GM12878 (cell line): ENCODE measurements at regions not wholly inside any gene's neighbourhood (a gene's known extent, or its start where the extent isn't known, plus 50 kb on each side); places are given as distances from the start of the nearest gene placed in this dataset.

Experiments
- ATAC-seq: fragments of 200-7000 bp; cut with Tn5 transposase; 3 replicates; pipeline ENCODE4 v1.9.1; 2020; ENCODE audit warnings: mild to moderate bottlenecking, moderate library complexity
- BruUV-seq: library from RNA; stranded (reverse); fragments of 400-500 nt; replicated peaks from 2 replicates; lab custom pipeline; 2021; lab: Mats Ljungman, UMichigan
- CTCF ChIA-PET: fragments of 300-600 bp; sonication (Branson Sonifier 250); formaldehyde crosslinking; extraction: SDS; loops from one replicate; lab custom pipeline; 2021; ENCODE audit warnings: inconsistent platforms; lab: Yijun Ruan, JAX
- POLR2A ChIA-PET: fragments of 350-600 bp; formaldehyde crosslinking; extraction: SDS; loops from one replicate; lab custom pipeline; 2021; ENCODE audit warnings: inconsistent platforms; lab: Charles Lee
- RAD21 ChIA-PET: fragments of 300-600 bp; sonication (Branson Sonifier 250); formaldehyde crosslinking; loops from one replicate; lab custom pipeline; 2023; ENCODE audit warnings: antibody characterized with exemption; ENCODE audit not compliant: unreplicated experiment; lab: Charles Lee
- SMC1A ChIA-PET: fragments of 300-600 bp; sonication (Branson Sonifier 250); formaldehyde crosslinking; loops from one replicate; lab custom pipeline; 2023; ENCODE audit not compliant: unreplicated experiment, uncharacterized antibody; lab: Charles Lee
- DNase-seq: peaks from one replicate; pipeline ENCODE4 v3.0.0-alpha.2; 2011; ENCODE audit warnings: low read depth, low spot score
- FAIRE-seq: peaks from 3 replicates; lab custom pipeline; 2011; peaks lifted over from hg19 to GRCh38; lab: Jason Lieb, UNC
- H2AFZ ChIP-seq: 2 replicates; pipeline ENCODE4 v1.6.0; 2011; ENCODE audit warnings: low read depth, low read length, control low read depth; ENCODE audit not compliant: control insufficient read depth
- H3K27ac ChIP-seq: 2 replicates; pipeline ENCODE4 v1.5.1; 2011; ENCODE audit warnings: control low read depth; ENCODE audit not compliant: control insufficient read depth, insufficient read depth
- H3K27me3 ChIP-seq, 2 experiments: replicated peaks in 1 of 2; 2 replicates each; pipeline versions ENCODE4 v1.6.0 to v1.6.1; 2011; ENCODE audit warnings: low read length in 1 of 2; ENCODE audit not compliant: control insufficient read depth in 2 of 2, insufficient read depth in 2 of 2
- H3K36me3 ChIP-seq, 2 experiments: 2 replicates each; pipeline ENCODE4 v1.5.1; 2011; ENCODE audit warnings: low read length in 1 of 2; ENCODE audit not compliant: control insufficient read depth in 2 of 2, insufficient read depth in 2 of 2
- H3K4me1 ChIP-seq: 2 replicates; pipeline ENCODE4 v1.6.1; 2011; ENCODE audit warnings: mild to moderate bottlenecking, low read length, moderate library complexity, mixed read lengths; ENCODE audit not compliant: control insufficient read depth, insufficient read depth
- H3K4me2 ChIP-seq: 2 replicates; pipeline ENCODE4 v1.6.0; 2011; ENCODE audit warnings: control low read depth; ENCODE audit not compliant: control insufficient read depth, insufficient read depth
- H3K4me3 ChIP-seq: fragments of 200-600 bp; sonication (generic); 2 replicates; pipeline ENCODE4 v1.5.1; 2016
- H3K79me2 ChIP-seq: 2 replicates; pipeline ENCODE4 v1.6.0; 2011; ENCODE audit warnings: low read length; ENCODE audit not compliant: control insufficient read depth, insufficient read depth
- H3K9ac ChIP-seq: 2 replicates; pipeline ENCODE4 v1.8.0; 2011; ENCODE audit warnings: low read length, control low read depth, mixed read lengths; ENCODE audit not compliant: control insufficient read depth, insufficient read depth
- H3K9me3 ChIP-seq: replicated peaks from 3 replicates; pipeline ENCODE4 v1.5.1; 2011; ENCODE audit warnings: mild to moderate bottlenecking, low read length; ENCODE audit not compliant: control insufficient read depth, insufficient read depth
- H4K20me1 ChIP-seq: 2 replicates; pipeline ENCODE4 v1.6.0; 2011; ENCODE audit not compliant: control insufficient read depth, insufficient read depth
- CHD1 ChIP-seq: IDR thresholded peaks from 2 replicates; pipeline ENCODE4 v1.6.1; 2012; ENCODE audit warnings: low read depth, low read length, improper control_type of control experiment
- EED ChIP-seq: sonication (generic); IDR thresholded peaks from 2 replicates; pipeline ENCODE4 v1.6.1; 2016; ENCODE audit warnings: antibody characterized with exemption, low read depth
- ESRRA ChIP-seq: IDR thresholded peaks from 2 replicates; pipeline ENCODE4 v1.6.1; 2012; ENCODE audit warnings: mild to moderate bottlenecking, low read length, improper control_type of control experiment
- JUNB ChIP-seq: IDR thresholded peaks from 2 replicates; pipeline ENCODE4 v1.6.1; 2016; ENCODE audit warnings: antibody characterized with exemption, mild to moderate bottlenecking
- MEF2B ChIP-seq: fragments of 450-650 bp; IDR thresholded peaks from 2 replicates; pipeline ENCODE4 v1.6.1; 2018; ENCODE audit warnings: mild to moderate bottlenecking, moderate library complexity; ENCODE audit not compliant: partially characterized antibody, poor library complexity, severe bottlenecking
- RELA ChIP-seq: fragments of 450-650 bp; IDR thresholded peaks from 2 replicates; pipeline ENCODE4 v1.8.0; 2014; ENCODE audit warnings: borderline replicate concordance; ENCODE audit not compliant: partially characterized antibody
- RFX5 ChIP-seq: IDR thresholded peaks from 2 replicates; pipeline ENCODE4 v1.6.1; 2011; ENCODE audit warnings: low read depth, low read length, improper control_type of control experiment
- SIX5 ChIP-seq: IDR thresholded peaks from 2 replicates; pipeline ENCODE4 v1.6.1; 2011; ENCODE audit warnings: mild to moderate bottlenecking, low read depth, low read length, moderate library complexity; ENCODE audit not compliant: severe bottlenecking
- STAT3 ChIP-seq: IDR thresholded peaks from 2 replicates; pipeline ENCODE4 v1.6.1; 2011; ENCODE audit warnings: low read depth, low read length, improper control_type of control experiment
- TARDBP ChIP-seq: IDR thresholded peaks from 2 replicates; pipeline ENCODE4 v1.6.1; 2016; ENCODE audit warnings: borderline replicate concordance
- ZNF207 ChIP-seq: fragments of 450-650 bp; IDR thresholded peaks from 2 replicates; pipeline ENCODE4 v1.6.1; 2014; ENCODE audit warnings: antibody characterized with exemption, mild to moderate bottlenecking, borderline replicate concordance
- WGBS: methylation state at CpG from one replicate; pipeline ENCODE4 v1.1.6; 2016; ENCODE audit warnings: low lambda C conversion rate; ENCODE audit not compliant: insufficient replicate concordance, insufficient coverage; ENCODE audit errors: missing lambda C conversion rate; 5-methylcytosine and 5-hydroxymethylcytosine counted together
- in situ Hi-C: fragments of 300-500 bp; cut with MboI; formaldehyde crosslinking; loops from 9 replicates; pipeline ENCODE4 v1.14.3; 2018; ENCODE audit warnings: mixed read lengths
- intact Hi-C: fragments of 100-400 bp; cut with micrococcal nuclease; formaldehyde crosslinking; loops from one replicate; pipeline ENCODE4 v1.14.2; 2022; ENCODE audit not compliant: unreplicated experiment
- TF ChIP-seq, protein P1 (sequence below): IDR thresholded peaks from 2 replicates; pipeline ENCODE4 v1.6.1; 2011; ENCODE audit warnings: mild to moderate bottlenecking, low read depth, low read length, moderate library complexity; ENCODE audit not compliant: insufficient replicate concordance
- TF ChIP-seq, protein P2 (sequence below): IDR thresholded peaks from 2 replicates; pipeline ENCODE4 v1.6.1; 2012; ENCODE audit warnings: low read depth, low read length, improper control_type of control experiment
- TF ChIP-seq, protein P3 (sequence below): IDR thresholded peaks from 2 replicates; pipeline ENCODE4 v1.6.1; 2012; ENCODE audit warnings: improper control_type of control experiment, low read depth, low read length; ENCODE audit not compliant: insufficient replicate concordance
- TF ChIP-seq, protein P4 (sequence below): fragments of 450-650 bp; IDR thresholded peaks from 2 replicates; pipeline ENCODE4 v1.6.1; 2016; ENCODE audit warnings: mild to moderate bottlenecking

DNA sequence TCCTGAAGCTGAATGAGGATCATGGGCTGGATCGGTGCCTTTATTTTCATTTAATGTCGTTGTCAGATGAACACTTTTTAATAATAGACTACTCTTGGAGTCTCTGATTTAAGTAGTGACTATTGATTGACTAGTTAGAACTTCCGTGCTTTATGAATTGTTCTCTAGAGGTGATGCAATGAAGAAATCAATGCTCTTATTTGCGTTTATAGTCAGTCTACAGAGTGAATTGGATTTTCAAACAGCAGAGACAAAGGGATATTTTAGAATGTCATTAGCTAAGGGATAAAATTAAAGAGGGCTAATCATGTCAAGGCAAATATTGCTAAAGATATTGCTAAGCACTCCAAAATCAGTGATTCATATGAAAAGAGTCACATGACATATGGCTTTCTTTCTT is 652.0 kb upstream of the NRP1 start:
- H3K79me2 ChIP-seq = no peaks in the 10 kb centered on the region
- ChIA-PET SMC1A (no interaction called here), POLR2A (no interaction called here), CTCF (no interaction called here)
- no peaks in the 10 kb centered on the region for H3K36me3 ChIP-seq
- no peaks in the 10 kb centered on the region for H3K4me1 ChIP-seq
- no peak for ATAC-seq
- H2AFZ ChIP-seq = no peak overlapping the region
- H3K9ac ChIP-seq = no peak overlapping the region
- no peak overlapping the region for H3K27ac ChIP-seq
- BruUV-seq = no TSS peak
- H3K4me3 ChIP-seq = no peak overlapping the region
- H3K9me3 ChIP-seq = no peaks in the 10 kb centered on the region
- no peak for DNase-seq
- in situ Hi-C loops = no loop called here
- no peaks in the 10 kb centered on the region for H3K27me3 ChIP-seq
- TF ChIP-seq CHD1 (no peak), ESRRA (no peak), RFX5 (no peak), EED (no peak), MEF2B (no peak), ZNF207 (no peak), RELA (no peak), STAT3 (no peak), SIX5 (no peak), TARDBP (no peak), JUNB (no peak)
- TF ChIP-seq, protein P1, sequence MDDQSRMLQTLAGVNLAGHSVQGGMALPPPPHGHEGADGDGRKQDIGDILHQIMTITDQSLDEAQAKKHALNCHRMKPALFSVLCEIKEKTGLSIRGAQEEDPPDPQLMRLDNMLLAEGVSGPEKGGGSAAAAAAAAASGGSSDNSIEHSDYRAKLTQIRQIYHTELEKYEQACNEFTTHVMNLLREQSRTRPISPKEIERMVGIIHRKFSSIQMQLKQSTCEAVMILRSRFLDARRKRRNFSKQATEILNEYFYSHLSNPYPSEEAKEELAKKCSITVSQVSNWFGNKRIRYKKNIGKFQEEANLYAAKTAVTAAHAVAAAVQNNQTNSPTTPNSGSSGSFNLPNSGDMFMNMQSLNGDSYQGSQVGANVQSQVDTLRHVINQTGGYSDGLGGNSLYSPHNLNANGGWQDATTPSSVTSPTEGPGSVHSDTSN = no peak
- TF ChIP-seq, protein P2, sequence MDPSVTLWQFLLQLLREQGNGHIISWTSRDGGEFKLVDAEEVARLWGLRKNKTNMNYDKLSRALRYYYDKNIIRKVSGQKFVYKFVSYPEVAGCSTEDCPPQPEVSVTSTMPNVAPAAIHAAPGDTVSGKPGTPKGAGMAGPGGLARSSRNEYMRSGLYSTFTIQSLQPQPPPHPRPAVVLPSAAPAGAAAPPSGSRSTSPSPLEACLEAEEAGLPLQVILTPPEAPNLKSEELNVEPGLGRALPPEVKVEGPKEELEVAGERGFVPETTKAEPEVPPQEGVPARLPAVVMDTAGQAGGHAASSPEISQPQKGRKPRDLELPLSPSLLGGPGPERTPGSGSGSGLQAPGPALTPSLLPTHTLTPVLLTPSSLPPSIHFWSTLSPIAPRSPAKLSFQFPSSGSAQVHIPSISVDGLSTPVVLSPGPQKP = no peak
- TF ChIP-seq, protein P3, sequence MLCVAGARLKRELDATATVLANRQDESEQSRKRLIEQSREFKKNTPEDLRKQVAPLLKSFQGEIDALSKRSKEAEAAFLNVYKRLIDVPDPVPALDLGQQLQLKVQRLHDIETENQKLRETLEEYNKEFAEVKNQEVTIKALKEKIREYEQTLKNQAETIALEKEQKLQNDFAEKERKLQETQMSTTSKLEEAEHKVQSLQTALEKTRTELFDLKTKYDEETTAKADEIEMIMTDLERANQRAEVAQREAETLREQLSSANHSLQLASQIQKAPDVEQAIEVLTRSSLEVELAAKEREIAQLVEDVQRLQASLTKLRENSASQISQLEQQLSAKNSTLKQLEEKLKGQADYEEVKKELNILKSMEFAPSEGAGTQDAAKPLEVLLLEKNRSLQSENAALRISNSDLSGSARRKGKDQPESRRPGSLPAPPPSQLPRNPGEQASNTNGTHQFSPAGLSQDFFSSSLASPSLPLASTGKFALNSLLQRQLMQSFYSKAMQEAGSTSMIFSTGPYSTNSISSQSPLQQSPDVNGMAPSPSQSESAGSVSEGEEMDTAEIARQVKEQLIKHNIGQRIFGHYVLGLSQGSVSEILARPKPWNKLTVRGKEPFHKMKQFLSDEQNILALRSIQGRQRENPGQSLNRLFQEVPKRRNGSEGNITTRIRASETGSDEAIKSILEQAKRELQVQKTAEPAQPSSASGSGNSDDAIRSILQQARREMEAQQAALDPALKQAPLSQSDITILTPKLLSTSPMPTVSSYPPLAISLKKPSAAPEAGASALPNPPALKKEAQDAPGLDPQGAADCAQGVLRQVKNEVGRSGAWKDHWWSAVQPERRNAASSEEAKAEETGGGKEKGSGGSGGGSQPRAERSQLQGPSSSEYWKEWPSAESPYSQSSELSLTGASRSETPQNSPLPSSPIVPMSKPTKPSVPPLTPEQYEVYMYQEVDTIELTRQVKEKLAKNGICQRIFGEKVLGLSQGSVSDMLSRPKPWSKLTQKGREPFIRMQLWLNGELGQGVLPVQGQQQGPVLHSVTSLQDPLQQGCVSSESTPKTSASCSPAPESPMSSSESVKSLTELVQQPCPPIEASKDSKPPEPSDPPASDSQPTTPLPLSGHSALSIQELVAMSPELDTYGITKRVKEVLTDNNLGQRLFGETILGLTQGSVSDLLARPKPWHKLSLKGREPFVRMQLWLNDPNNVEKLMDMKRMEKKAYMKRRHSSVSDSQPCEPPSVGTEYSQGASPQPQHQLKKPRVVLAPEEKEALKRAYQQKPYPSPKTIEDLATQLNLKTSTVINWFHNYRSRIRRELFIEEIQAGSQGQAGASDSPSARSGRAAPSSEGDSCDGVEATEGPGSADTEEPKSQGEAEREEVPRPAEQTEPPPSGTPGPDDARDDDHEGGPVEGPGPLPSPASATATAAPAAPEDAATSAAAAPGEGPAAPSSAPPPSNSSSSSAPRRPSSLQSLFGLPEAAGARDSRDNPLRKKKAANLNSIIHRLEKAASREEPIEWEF = no peak
- TF ChIP-seq, protein P4, sequence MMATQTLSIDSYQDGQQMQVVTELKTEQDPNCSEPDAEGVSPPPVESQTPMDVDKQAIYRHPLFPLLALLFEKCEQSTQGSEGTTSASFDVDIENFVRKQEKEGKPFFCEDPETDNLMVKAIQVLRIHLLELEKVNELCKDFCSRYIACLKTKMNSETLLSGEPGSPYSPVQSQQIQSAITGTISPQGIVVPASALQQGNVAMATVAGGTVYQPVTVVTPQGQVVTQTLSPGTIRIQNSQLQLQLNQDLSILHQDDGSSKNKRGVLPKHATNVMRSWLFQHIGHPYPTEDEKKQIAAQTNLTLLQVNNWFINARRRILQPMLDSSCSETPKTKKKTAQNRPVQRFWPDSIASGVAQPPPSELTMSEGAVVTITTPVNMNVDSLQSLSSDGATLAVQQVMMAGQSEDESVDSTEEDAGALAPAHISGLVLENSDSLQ = no peak
- TF ChIP-seq, all 136 proteins: peak for 0
- 34% methylated on average over 4 of the region's 4 CpGs for WGBS
- FAIRE-seq = no peak
- RAD21 ChIA-PET = no interaction called here
- Histone ChIP-seq H4K20me1 (no peaks in the 10 kb centered on the region), H3K4me2 (no peak overlapping the region)
- intact Hi-C loops = no loop called here
